Anterior cingulate cortex (tissue), 58 donors: ENCODE measurements at regions not wholly inside any gene's neighbourhood (a gene's known extent, or its start where the extent isn't known, plus 50 kb on each side); places are given as distances from the start of the nearest gene placed in this dataset.

ENCODE experiments used
- DNase-seq, 58 donors: peaks; one replicate each; lab custom pipeline; 2025; lab: John Stamatoyannopoulos, UW

- no peak for DNase-seq
Observed at GRCh38 chr7:21024485-21024867, 237.8 kb upstream of the SP8 start.

GRCh38 chr7:21028186-21028585 lies 241.5 kb upstream of the SP8 start:
- peak in 2 of 58 donors; percentile 3 to 25 for DNase-seq

GRCh38 chr7:21028599-21028998 lies 241.9 kb upstream of the SP8 start:
- peak in 2 of 58 donors; percentile 3 to 5 for DNase-seq

GRCh38 chr7:21029006-21029405 lies 242.3 kb upstream of the SP8 start:
- no peak for DNase-seq

GRCh38 chr7:21030237-21030871 lies 243.7 kb upstream of the SP8 start:
- DNase-seq: no peak

- no peak for DNase-seq
Observed at GRCh38 chr7:21041252-21041651, 254.6 kb upstream of the SP8 start.

- DNase-seq: no peak
Observed at GRCh38 chr7:21041666-21042065, 255.0 kb upstream of the SP8 start.

GRCh38 chr7:21044384-21044783 lies 257.7 kb upstream of the SP8 start:
- DNase-seq: no peak

GRCh38 chr7:21044913-21045568 lies 258.4 kb upstream of the SP8 start:
- no peak for DNase-seq

- no peak for DNase-seq
Observed at GRCh38 chr7:21051865-21052264, 265.2 kb upstream of the SP8 start.

- DNase-seq: no peak
Observed at GRCh38 chr7:21054427-21055112, 267.9 kb upstream of the SP8 start.

- no peak for DNase-seq
Observed at GRCh38 chr7:21059069-21059468, 272.4 kb upstream of the SP8 start.

GRCh38 chr7:21063106-21063505 lies 276.4 kb upstream of the SP8 start:
- no peak for DNase-seq

- no peak for DNase-seq
Observed at GRCh38 chr7:21064698-21065648, 278.3 kb upstream of the SP8 start.

GRCh38 chr7:21066221-21066620 lies 279.5 kb upstream of the SP8 start:
- no peak for DNase-seq

- no peak for DNase-seq
Observed at GRCh38 chr7:21067216-21067615, 280.5 kb upstream of the SP8 start.

GRCh38 chr7:21070571-21071090 lies 283.9 kb upstream of the SP8 start:
- no peak for DNase-seq

- DNase-seq: no peak
Observed at GRCh38 chr7:21071561-21072501, 285.1 kb upstream of the SP8 start.

- DNase-seq: no peak
Observed at GRCh38 chr7:21076054-21076453, 289.4 kb upstream of the SP8 start.
